K562 (cell line): ENCODE measurements at regions not wholly inside any gene's neighbourhood (a gene's known extent, or its start where the extent isn't known, plus 50 kb on each side); places are given as distances from the start of the nearest gene placed in this dataset.

ENCODE experiments used
- ATAC-seq: fragments of 200-7000 bp; cut with Tn5 transposase; 3 replicates; pipeline ENCODE4 v1.9.1; 2020; ENCODE audit warnings: moderate library complexity
- BruUV-seq: library from RNA; stranded (reverse); fragments of 400-500 nt; replicated peaks from 2 replicates; lab custom pipeline; 2021; lab: Mats Ljungman, UMichigan
- CTCF ChIA-PET: fragments of 300-600 bp; formaldehyde crosslinking; extraction: SDS; loops from one replicate; lab custom pipeline; 2021; ENCODE audit warnings: low intra/inter-chr PET ratio; lab: Yijun Ruan, JAX
- POLR2A ChIA-PET: fragments of 300-600, 350-650 bp; sonication (Branson Sonifier 250); formaldehyde crosslinking; extraction: SDS; loops from one replicate; lab custom pipeline; 2021; ENCODE audit warnings: antibody characterized with exemption, inconsistent platforms; lab: Yijun Ruan, JAX
- DNase-seq, 4 experiments: peaks; one replicate each; pipeline versions ENCODE4 v3.0.0 to v3.0.0-alpha.2; 2011 to 2018; ENCODE audit warnings: low spot score in 3 of 4, mixed read lengths in 3 of 4; ENCODE audit errors: extremely low read depth in 1 of 4
- FAIRE-seq: peaks from 2 replicates; lab custom pipeline; 2011; peaks lifted over from hg19 to GRCh38; lab: Jason Lieb, UNC
- H2AFZ ChIP-seq: 2 replicates; pipeline ENCODE4 v1.6.0; 2011; ENCODE audit warnings: low read depth, low read length, control low read depth, inconsistent platforms
- H3K27ac ChIP-seq: fragments of 200-600 bp; 3 replicates; pipeline ENCODE4 v1.8.0; 2011; ENCODE audit warnings: low read depth, mild to moderate bottlenecking, control low read depth, inconsistent platforms, low read length, moderate library complexity, mixed read lengths; ENCODE audit errors: extremely low read depth
- H3K27me3 ChIP-seq, 2 experiments: fragments of 300-600 bp in 1 of 2; 2 replicates in 1 of 2; 3 replicates in 1 of 2; pipeline versions ENCODE4 v1.6.0 to v1.8.0; 2011; ENCODE audit warnings: inconsistent platforms in 2 of 2, low read length in 2 of 2, mild to moderate bottlenecking in 1 of 2, mixed read lengths in 1 of 2, moderate library complexity in 1 of 2; ENCODE audit not compliant: control insufficient read depth in 2 of 2, insufficient read depth in 2 of 2
- H3K36me3 ChIP-seq: fragments of 300-600 bp; 3 replicates; pipeline ENCODE4 v1.8.0; 2011; ENCODE audit warnings: mild to moderate bottlenecking, low read length, inconsistent platforms; ENCODE audit not compliant: control insufficient read depth, insufficient read depth
- H3K4me1 ChIP-seq, 2 experiments: fragments of 200-600 bp in 1 of 2; replicated peaks in 1 of 2; 2 replicates in 1 of 2; 3 replicates in 1 of 2; pipeline versions ENCODE4 v1.5.1 to v1.8.0; 2011; ENCODE audit warnings: inconsistent platforms in 2 of 2, low read length in 2 of 2, mild to moderate bottlenecking in 1 of 2, mixed read lengths in 1 of 2, moderate library complexity in 1 of 2; ENCODE audit not compliant: control insufficient read depth in 2 of 2, insufficient read depth in 2 of 2
- H3K4me2 ChIP-seq: 2 replicates; pipeline ENCODE4 v1.6.1; 2011; ENCODE audit warnings: low read length, control low read depth, inconsistent platforms, mixed read lengths; ENCODE audit not compliant: insufficient read depth
- H3K4me3 ChIP-seq: fragments of 200-600 bp; sonication (generic), shearing (Covaris generic); 2 replicates; pipeline ENCODE4 v1.5.1; 2016; ENCODE audit warnings: control low read depth, inconsistent platforms
- H3K79me2 ChIP-seq: fragments of 200-600 bp; 3 replicates; pipeline ENCODE4 v1.8.0; 2011; ENCODE audit warnings: low read length, inconsistent platforms; ENCODE audit not compliant: control insufficient read depth, insufficient read depth
- H3K9ac ChIP-seq, 2 experiments: 2 replicates each; pipeline versions ENCODE4 v1.6.0 to v1.6.1; 2011; ENCODE audit warnings: low read depth in 2 of 2, low read length in 2 of 2, control low read depth in 1 of 2, inconsistent platforms in 1 of 2, mild to moderate bottlenecking in 1 of 2, mixed read lengths in 1 of 2; ENCODE audit not compliant: insufficient read depth in 1 of 2
- H3K9me1 ChIP-seq: one replicate; pipeline ENCODE4 v1.6.0; 2011; ENCODE audit warnings: inconsistent platforms, mild to moderate bottlenecking, low read length, moderate library complexity; ENCODE audit not compliant: control insufficient read depth, insufficient read depth
- H3K9me3 ChIP-seq: replicated peaks from 2 replicates; pipeline ENCODE4 v1.5.1; 2011; ENCODE audit warnings: low read depth, low read length, inconsistent platforms; ENCODE audit not compliant: control insufficient read depth, insufficient read depth
- H4K20me1 ChIP-seq: replicated peaks from 2 replicates; pipeline ENCODE4 v1.6.1; 2011; ENCODE audit warnings: low read length, inconsistent platforms, mixed read lengths; ENCODE audit not compliant: control insufficient read depth, insufficient read depth
- MAZ ChIP-seq, 2 experiments: fragments of 450-650 bp in 1 of 2; sonication (generic) in 1 of 2; formaldehyde crosslinking; IDR thresholded peaks in 1 of 2; conservative IDR thresholded peaks in 1 of 2; 2 replicates each; pipeline versions ENCODE4 v1.4.0 to v1.5.0; 2020; ENCODE audit warnings: mild to moderate bottlenecking in 1 of 2, missing genetic modification reagents in 1 of 2
- MTA1 ChIP-seq: fragments of 450-650 bp; IDR thresholded peaks from 2 replicates; pipeline ENCODE4 v1.6.1; 2017; ENCODE audit warnings: borderline replicate concordance
- PHF8 ChIP-seq: fragments of 200-600 bp; sonication (generic); IDR thresholded peaks from 2 replicates; pipeline ENCODE4 v1.6.1; 2012; ENCODE audit warnings: mixed run types, mild to moderate bottlenecking, inconsistent platforms, low read length, moderate library complexity, borderline replicate concordance
- RFX1 ChIP-seq: fragments of 450-650 bp; IDR thresholded peaks from 2 replicates; pipeline ENCODE4 v1.6.1; 2016; ENCODE audit warnings: mild to moderate bottlenecking, moderate library complexity
- SRF ChIP-seq, 2 experiments: fragments of 250-450, 450-650 bp in 1 of 2; sonication (Bioruptor Pico) in 1 of 2; sonication (generic) in 1 of 2; formaldehyde crosslinking; IDR thresholded peaks; 2 replicates each; pipeline versions ENCODE4 v1.5.0 to v1.5.1; 2020 to 2022; ENCODE audit warnings: mild to moderate bottlenecking in 1 of 2, missing genetic modification reagents in 1 of 2
- WGBS: fragments of 100-300 bp; shearing (Covaris generic); methylation state at CpG from one replicate; pipeline ENCODE4 v1.1.6; 2016; ENCODE audit warnings: low coverage, mixed read lengths; ENCODE audit not compliant: insufficient coverage; ENCODE audit errors: missing lambda C conversion rate; 5-methylcytosine and 5-hydroxymethylcytosine counted together
- in situ Hi-C: fragments of 300-500 bp; cut with MboI; formaldehyde crosslinking; loops from 4 replicates; pipeline ENCODE4 v1.15.0; 2018; ENCODE audit warnings: inconsistent platforms, mixed read lengths
- intact Hi-C: fragments of 100-400 bp; cut with micrococcal nuclease; formaldehyde crosslinking; loops from 2 replicates; pipeline ENCODE4 v1.14.2; 2022
- TF ChIP-seq, protein P1 (sequence below), 2 experiments: fragments of 450-650 bp; IDR thresholded peaks; 2 replicates each; pipeline ENCODE4 v1.6.1; 2018; ENCODE audit warnings: mild to moderate bottlenecking in 2 of 2, low read depth in 1 of 2; ENCODE audit not compliant: partially characterized antibody in 2 of 2

GRCh38 chr17:70394473-70395232, 225.3 kb downstream of the KCNJ2 start (continued):
- TF ChIP-seq PHF8, result no peak
- no peak for TF ChIP-seq MAZ (CRISPR knock-in tag; conservative IDR thresholded peaks at IDR 0.05 in 1 of 2, IDR thresholded peaks at IDR 0.05 in 1 of 2)
- TF ChIP-seq, all 486 proteins: peak for 0

DNA sequence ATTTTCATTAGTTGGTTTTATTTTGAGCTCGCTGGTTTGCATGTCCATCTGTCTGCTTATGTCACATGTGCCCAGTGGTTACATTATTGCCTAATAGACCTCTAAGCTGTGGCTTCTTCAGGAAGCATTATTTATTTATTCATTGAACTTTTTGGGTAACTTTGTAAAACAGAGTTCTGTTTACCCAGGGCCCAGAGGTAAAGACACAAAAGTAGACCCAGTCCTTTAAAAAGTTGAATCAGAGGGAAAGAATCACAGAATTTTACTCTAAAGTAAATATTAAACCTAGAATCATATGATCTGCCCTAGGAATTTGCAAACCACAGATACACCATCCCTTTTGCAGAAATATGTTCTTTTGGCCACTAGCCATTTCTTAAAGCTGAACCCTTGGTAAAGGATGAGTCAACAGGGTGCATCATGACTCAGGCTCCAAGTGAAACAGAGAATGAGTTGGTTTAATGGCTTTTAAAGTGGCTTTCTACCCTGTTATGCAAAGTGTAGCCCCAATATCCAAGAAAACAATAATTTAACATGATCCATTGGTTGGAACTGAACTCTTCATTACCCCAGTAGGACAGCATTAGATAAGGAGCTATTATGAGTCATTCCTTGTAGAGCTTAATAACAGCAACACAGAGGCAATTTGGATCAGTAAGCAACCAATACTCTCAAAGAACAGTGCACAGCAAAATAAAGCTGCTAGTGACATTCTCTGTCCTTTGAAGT, 236.3 kb downstream of the KCNJ2 start:
- H3K27ac ChIP-seq, result no peak overlapping the region
- no peak overlapping the region for H2AFZ ChIP-seq
- 0% methylated on average over 1 of the region's 1 CpG for WGBS
- intact Hi-C loops, result no loop called here
- H3K9ac ChIP-seq, result no peak overlapping the region
- no peaks in the 10 kb centered on the region for H3K9me3 ChIP-seq
- no peak for FAIRE-seq
- H3K4me2 ChIP-seq, result no peak overlapping the region
- no peaks in the 10 kb centered on the region for H3K79me2 ChIP-seq
- POLR2A ChIA-PET, result no interaction called here
- H3K27me3 ChIP-seq, result no peaks in the 10 kb centered on the region
- no peak for TF ChIP-seq RFX1
- TF ChIP-seq, protein P1, sequence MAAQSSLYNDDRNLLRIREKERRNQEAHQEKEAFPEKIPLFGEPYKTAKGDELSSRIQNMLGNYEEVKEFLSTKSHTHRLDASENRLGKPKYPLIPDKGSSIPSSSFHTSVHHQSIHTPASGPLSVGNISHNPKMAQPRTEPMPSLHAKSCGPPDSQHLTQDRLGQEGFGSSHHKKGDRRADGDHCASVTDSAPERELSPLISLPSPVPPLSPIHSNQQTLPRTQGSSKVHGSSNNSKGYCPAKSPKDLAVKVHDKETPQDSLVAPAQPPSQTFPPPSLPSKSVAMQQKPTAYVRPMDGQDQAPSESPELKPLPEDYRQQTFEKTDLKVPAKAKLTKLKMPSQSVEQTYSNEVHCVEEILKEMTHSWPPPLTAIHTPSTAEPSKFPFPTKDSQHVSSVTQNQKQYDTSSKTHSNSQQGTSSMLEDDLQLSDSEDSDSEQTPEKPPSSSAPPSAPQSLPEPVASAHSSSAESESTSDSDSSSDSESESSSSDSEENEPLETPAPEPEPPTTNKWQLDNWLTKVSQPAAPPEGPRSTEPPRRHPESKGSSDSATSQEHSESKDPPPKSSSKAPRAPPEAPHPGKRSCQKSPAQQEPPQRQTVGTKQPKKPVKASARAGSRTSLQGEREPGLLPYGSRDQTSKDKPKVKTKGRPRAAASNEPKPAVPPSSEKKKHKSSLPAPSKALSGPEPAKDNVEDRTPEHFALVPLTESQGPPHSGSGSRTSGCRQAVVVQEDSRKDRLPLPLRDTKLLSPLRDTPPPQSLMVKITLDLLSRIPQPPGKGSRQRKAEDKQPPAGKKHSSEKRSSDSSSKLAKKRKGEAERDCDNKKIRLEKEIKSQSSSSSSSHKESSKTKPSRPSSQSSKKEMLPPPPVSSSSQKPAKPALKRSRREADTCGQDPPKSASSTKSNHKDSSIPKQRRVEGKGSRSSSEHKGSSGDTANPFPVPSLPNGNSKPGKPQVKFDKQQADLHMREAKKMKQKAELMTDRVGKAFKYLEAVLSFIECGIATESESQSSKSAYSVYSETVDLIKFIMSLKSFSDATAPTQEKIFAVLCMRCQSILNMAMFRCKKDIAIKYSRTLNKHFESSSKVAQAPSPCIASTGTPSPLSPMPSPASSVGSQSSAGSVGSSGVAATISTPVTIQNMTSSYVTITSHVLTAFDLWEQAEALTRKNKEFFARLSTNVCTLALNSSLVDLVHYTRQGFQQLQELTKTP (IDR thresholded peaks at IDR 0.05; ENCODE audit: low read depth in 1 of 2, partially characterized antibody in 2 of 2), result no peak
- no peak for TF ChIP-seq SRF (CRISPR knock-in tag; IDR thresholded peaks at IDR 0.05)
- TF ChIP-seq MTA1, result no peak
- TF ChIP-seq, all 486 proteins: peak for 0
- Histone ChIP-seq H4K20me1 (no peaks in the 10 kb centered on the region), H3K4me3 (no peak overlapping the region), H3K9me1 (no peaks in the 10 kb centered on the region), H3K4me1 (no peaks in the 10 kb centered on the region), H3K36me3 (no peaks in the 10 kb centered on the region)
- DNase-seq, result peak in 1 of 4 experiments; percentile 9
- in situ Hi-C loops, result no loop called here
- no peak for ATAC-seq
- no TSS peak for BruUV-seq
- CTCF ChIA-PET, result no interaction called here
